Right atrium auricular region (tissue), 2 donors: ENCODE measurements at regions not wholly inside any gene's neighbourhood (a gene's known extent, or its start where the extent isn't known, plus 50 kb on each side); places are given as distances from the start of the nearest gene placed in this dataset.

Experiments used
- DNase-seq: peaks from one replicate; pipeline ENCODE4 v3.0.0-alpha.2; 2019; ENCODE audit warnings: low spot score
- H3K27ac ChIP-seq, 2 donors: fragments of 200-600 bp; sonication (generic); 1 replicate in 1 of 2; 2 replicates in 1 of 2; pipeline ENCODE4 v1.5.1; 2016 to 2019
- H3K27me3 ChIP-seq, 2 donors: fragments of 200-600 bp; sonication (generic); one replicate each; pipeline versions ENCODE4 v1.5.1 to v1.6.0; 2017 to 2019
- H3K36me3 ChIP-seq: fragments of 200-600 bp; sonication (generic); one replicate; pipeline ENCODE4 v1.5.1; 2016
- H3K4me1 ChIP-seq, 2 donors: fragments of 200-600 bp; sonication (generic); one replicate each; pipeline versions ENCODE4 v1.5.1 to v1.6.0; 2017 to 2019
- H3K4me3 ChIP-seq, 2 donors: fragments of 200-600 bp; sonication (generic); 1 replicate in 1 of 2; 2 replicates in 1 of 2; pipeline ENCODE4 v1.5.1; 2017 to 2019; ENCODE audit warnings: mild to moderate bottlenecking in 1 of 2, moderate library complexity in 1 of 2
- H3K9me3 ChIP-seq, 2 donors: fragments of 200-600 bp; sonication (generic); one replicate each; pipeline ENCODE4 v1.5.1; 2019
- TF ChIP-seq, protein P1 (sequence below), 2 donors: fragments of 200-600 bp; sonication (generic); IDR thresholded peaks; one replicate each; pipeline ENCODE4 v1.5.1; 2019; ENCODE audit warnings: antibody characterized with exemption in 2 of 2

DNA sequence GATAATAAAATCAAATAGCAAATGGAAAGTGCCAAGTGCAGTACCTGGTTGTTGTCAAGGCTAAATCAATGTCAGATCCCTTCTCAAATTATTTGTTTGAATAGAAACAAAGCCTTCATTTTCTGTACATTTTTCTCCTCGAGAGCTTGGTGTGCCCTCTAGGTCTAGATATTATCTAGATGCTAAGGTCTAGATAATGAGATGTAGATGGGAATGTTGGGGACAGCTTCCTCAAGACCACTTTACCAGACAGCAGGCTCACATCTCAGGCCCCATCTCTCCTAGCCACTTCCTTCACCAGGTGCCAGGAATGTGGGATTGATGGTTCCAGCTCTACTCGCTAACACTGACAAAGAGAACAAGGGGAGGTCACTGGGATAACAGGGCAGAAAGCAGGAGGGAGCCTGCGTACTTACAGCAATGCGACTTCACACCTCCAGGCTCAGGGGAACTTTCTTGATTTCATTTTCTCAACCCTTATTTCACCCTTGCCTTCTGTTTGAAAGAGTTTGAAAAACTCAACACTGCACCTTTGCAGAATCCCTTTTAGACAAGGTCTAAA lies 451.4 kb upstream of the VSTM2A start:
- H3K4me1 ChIP-seq: no peaks in the 10 kb centered on the region
- no peak overlapping the region for H3K27ac ChIP-seq
- H3K9me3 ChIP-seq: no peaks in the 10 kb centered on the region
- H3K27me3 ChIP-seq: no peaks in the 10 kb centered on the region
- TF ChIP-seq, protein P1, sequence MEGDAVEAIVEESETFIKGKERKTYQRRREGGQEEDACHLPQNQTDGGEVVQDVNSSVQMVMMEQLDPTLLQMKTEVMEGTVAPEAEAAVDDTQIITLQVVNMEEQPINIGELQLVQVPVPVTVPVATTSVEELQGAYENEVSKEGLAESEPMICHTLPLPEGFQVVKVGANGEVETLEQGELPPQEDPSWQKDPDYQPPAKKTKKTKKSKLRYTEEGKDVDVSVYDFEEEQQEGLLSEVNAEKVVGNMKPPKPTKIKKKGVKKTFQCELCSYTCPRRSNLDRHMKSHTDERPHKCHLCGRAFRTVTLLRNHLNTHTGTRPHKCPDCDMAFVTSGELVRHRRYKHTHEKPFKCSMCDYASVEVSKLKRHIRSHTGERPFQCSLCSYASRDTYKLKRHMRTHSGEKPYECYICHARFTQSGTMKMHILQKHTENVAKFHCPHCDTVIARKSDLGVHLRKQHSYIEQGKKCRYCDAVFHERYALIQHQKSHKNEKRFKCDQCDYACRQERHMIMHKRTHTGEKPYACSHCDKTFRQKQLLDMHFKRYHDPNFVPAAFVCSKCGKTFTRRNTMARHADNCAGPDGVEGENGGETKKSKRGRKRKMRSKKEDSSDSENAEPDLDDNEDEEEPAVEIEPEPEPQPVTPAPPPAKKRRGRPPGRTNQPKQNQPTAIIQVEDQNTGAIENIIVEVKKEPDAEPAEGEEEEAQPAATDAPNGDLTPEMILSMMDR (IDR thresholded peaks at IDR 0.05): no peak
- no peak for DNase-seq
- no peaks in the 10 kb centered on the region for H3K36me3 ChIP-seq
- no peak overlapping the region for H3K4me3 ChIP-seq

DNA sequence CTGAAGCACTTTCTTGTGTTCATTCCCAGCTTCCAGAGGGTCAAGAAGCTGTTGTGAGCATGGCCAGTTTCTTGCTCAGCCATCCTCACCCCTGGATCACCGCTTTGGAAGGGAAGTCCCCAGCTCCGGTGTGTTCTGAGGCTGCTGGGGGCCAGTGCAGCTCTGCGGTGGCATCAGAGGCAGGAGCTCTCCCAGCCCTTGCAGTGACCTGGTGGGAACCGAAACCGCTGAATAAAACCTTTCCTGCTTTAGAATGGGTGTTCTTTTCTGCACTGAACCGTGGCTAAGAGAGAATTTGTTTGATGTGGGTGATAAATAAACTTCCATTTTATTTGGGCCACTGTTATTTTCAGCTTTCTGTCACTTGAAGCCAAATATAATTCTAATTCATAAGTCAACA lies 450.9 kb upstream of the VSTM2A start:
- no peak overlapping the region for H3K4me3 ChIP-seq
- H3K4me1 ChIP-seq: no peaks in the 10 kb centered on the region
- H3K27ac ChIP-seq: no peak overlapping the region
- H3K9me3 ChIP-seq: no peaks in the 10 kb centered on the region
- TF ChIP-seq, protein P1 (IDR thresholded peaks at IDR 0.05): no peak
- H3K27me3 ChIP-seq: no peaks in the 10 kb centered on the region
- H3K36me3 ChIP-seq: no peaks in the 10 kb centered on the region
- DNase-seq: no peak

DNA sequence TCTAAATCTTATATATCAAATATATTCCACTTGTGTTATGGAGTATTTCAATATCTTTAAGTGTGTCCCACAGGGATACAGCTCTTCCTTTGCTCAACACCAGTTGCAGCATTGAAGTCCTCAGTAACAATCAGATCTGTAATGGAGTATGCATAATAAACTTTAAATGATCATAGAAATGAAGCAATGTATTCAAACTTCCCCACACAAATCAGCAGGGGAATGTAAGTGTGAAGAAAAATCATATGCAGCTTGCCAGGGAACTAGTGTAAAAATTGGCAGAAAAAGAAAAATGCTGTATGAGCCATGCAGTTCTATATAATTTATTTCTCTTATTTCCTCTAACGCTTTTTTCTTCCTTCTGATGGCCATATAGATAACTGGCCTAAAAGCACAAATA lies 444.3 kb upstream of the VSTM2A start:
- Histone ChIP-seq H3K36me3 (no peaks in the 10 kb centered on the region), H3K27me3 (no peaks in the 10 kb centered on the region), H3K4me1 (no peaks in the 10 kb centered on the region), H3K27ac (no peak overlapping the region), H3K9me3 (no peaks in the 10 kb centered on the region), H3K4me3 (no peak overlapping the region)
- no peak for DNase-seq
- TF ChIP-seq, protein P1 (IDR thresholded peaks at IDR 0.05): no peak

GRCh38 chr7:54109501-54109900 lies 432.7 kb upstream of the VSTM2A start:
- no peak overlapping the region for H3K4me3 ChIP-seq
- no peak for DNase-seq
- H3K27ac ChIP-seq: no peak overlapping the region
- H3K9me3 ChIP-seq: no peaks in the 10 kb centered on the region
- TF ChIP-seq, protein P1 (IDR thresholded peaks at IDR 0.05): no peak
- H3K36me3 ChIP-seq: no peaks in the 10 kb centered on the region
- no peaks in the 10 kb centered on the region for H3K27me3 ChIP-seq
- no peaks in the 10 kb centered on the region for H3K4me1 ChIP-seq

- Histone ChIP-seq H3K9me3 (no peaks in the 10 kb centered on the region), H3K4me3 (no peak overlapping the region), H3K36me3 (no peaks in the 10 kb centered on the region), H3K27ac (no peak overlapping the region), H3K27me3 (no peaks in the 10 kb centered on the region), H3K4me1 (no peaks in the 10 kb centered on the region)
- TF ChIP-seq, protein P1 (IDR thresholded peaks at IDR 0.05): no peak
- no peak for DNase-seq
These were observed 430.2 kb upstream of the VSTM2A start for GRCh38 chr7:54111814-54112511.

DNA sequence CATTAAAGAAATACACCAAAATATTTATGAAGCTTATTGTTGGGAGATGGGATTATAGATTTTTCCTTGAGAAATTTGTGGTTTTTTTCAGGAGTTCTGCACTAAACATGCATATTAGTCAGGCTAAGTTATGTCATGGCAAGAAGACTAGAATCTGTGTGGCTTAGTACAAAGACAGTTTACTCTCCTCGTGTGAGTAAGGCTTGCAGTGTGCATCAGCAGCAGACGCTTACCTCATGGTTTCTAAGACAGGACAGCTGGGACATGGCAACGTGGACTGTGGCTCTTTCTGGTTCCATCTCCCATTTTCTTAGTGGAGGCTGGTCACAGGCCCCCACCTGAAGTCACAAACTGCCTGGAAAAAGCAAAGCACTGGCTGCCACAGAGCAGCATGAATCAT lies 429.6 kb upstream of the VSTM2A start:
- no peak overlapping the region for H3K27ac ChIP-seq
- TF ChIP-seq, protein P1 (IDR thresholded peaks at IDR 0.05): no peak
- H3K4me3 ChIP-seq: no peak overlapping the region
- no peaks in the 10 kb centered on the region for H3K4me1 ChIP-seq
- H3K27me3 ChIP-seq: no peaks in the 10 kb centered on the region
- no peaks in the 10 kb centered on the region for H3K9me3 ChIP-seq
- no peaks in the 10 kb centered on the region for H3K36me3 ChIP-seq
- DNase-seq: no peak
